Prostate gland (tissue), 2 donors: ENCODE measurements at regions not wholly inside any gene's neighbourhood (a gene's known extent, or its start where the extent isn't known, plus 50 kb on each side); places are given as distances from the start of the nearest gene placed in this dataset.

Experiments used
- POLR2A ChIP-seq: fragments of 450-650 bp; IDR thresholded peaks from one replicate; pipeline ENCODE4 v1.6.1; 2016; ENCODE audit warnings: antibody characterized with exemption, mild to moderate bottlenecking
- POLR2AphosphoS5 ChIP-seq: sonication (generic); formaldehyde crosslinking; IDR thresholded peaks from one replicate; pipeline ENCODE4 v1.6.1; 2017; ENCODE audit warnings: antibody characterized with exemption
- TF ChIP-seq, protein P1 (sequence below), 4 experiments: fragments of 200-600 bp in 2 of 4; fragments of 450-650 bp in 2 of 4; sonication (generic) in 2 of 4; IDR thresholded peaks; 1 replicate in 3 of 4; 2 replicates in 1 of 4; pipeline ENCODE4 v1.5.1; 2016 to 2019; ENCODE audit warnings: antibody characterized with exemption in 4 of 4, mild to moderate bottlenecking in 2 of 4, moderate library complexity in 2 of 4

- no peak for TF ChIP-seq POLR2A
- TF ChIP-seq, protein P1, sequence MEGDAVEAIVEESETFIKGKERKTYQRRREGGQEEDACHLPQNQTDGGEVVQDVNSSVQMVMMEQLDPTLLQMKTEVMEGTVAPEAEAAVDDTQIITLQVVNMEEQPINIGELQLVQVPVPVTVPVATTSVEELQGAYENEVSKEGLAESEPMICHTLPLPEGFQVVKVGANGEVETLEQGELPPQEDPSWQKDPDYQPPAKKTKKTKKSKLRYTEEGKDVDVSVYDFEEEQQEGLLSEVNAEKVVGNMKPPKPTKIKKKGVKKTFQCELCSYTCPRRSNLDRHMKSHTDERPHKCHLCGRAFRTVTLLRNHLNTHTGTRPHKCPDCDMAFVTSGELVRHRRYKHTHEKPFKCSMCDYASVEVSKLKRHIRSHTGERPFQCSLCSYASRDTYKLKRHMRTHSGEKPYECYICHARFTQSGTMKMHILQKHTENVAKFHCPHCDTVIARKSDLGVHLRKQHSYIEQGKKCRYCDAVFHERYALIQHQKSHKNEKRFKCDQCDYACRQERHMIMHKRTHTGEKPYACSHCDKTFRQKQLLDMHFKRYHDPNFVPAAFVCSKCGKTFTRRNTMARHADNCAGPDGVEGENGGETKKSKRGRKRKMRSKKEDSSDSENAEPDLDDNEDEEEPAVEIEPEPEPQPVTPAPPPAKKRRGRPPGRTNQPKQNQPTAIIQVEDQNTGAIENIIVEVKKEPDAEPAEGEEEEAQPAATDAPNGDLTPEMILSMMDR (IDR thresholded peaks at IDR 0.05) = no peak
- no peak for TF ChIP-seq POLR2AphosphoS5
These were observed 686.6 kb upstream of the ADAMTS5 start for GRCh38 chr21:27653481-27653880.
